ENCODE measurements at regions not wholly inside any gene's neighbourhood (a gene's known extent, or its start where the extent isn't known, plus 50 kb on each side); places are given as distances from the start of the nearest gene placed in this dataset.

GRCh38 chr9:121597698-121598166 is 53.7 kb upstream of the DAB2IP start:
- H3K36me3 Mint-ChIP-seq (ENCODE audit: unreplicated experiment): no peaks in the 10 kb centered on the region
- H3K9me3 Mint-ChIP-seq (ENCODE audit: unreplicated experiment): peaks cover 5% of the 10 kb centered on the region
- H3K27me3 Mint-ChIP-seq (ENCODE audit: unreplicated experiment): peaks cover 11% of the 10 kb centered on the region
- H3K27ac Mint-ChIP-seq (ENCODE audit: unreplicated experiment): peak overlapping the region; percentile 59
- TF ChIP-seq CTCF (IDR thresholded peaks at IDR 0.05): no peak
- H3K4me3 Mint-ChIP-seq (ENCODE audit: unreplicated experiment): peak overlapping the region; percentile 40
- no peak for DNase-seq (ENCODE audit: extremely low spot score, unreplicated experiment)
- peaks cover 10% of the 10 kb centered on the region for H3K4me1 Mint-ChIP-seq (ENCODE audit: unreplicated experiment)

DNA sequence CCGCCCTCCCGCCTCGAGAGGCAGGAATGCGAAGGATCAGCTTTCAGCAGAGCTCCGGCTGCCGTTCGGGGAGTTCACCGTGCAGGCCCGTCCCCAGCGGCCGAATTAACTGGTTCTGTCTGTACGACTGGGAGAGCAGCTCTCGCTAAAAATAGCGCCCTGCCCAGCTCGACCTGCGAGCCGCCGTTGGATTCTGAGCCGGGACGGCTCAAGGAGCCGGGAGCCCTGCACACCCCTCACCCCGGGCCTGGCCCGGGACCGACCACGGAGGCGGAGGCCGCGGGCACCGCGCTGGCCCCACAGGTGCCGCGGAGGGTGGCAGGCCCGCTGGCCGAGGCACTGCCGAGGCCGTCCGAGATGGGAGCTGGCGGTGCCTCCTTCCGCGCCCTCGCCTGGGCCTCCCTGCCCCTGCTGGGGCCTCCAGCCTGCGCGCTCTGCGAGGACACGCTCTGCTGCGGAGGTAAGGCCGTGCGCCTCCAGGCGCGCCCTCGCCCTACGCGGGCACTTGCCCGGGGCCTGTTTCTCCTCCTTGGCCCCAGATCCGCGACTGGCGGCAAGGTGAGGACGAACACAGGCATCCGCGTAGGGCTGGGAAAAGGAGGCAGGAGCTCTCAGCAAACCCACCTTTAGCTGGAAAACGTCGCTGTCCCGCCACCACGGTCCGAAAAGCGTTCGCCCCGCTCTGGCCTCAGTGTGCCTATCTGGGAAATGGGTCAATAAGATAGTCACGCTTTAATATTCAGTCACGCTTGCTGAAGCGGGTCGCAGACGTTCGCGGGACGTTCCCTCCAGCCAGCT is 53.1 kb upstream of the DAB2IP start:
- peak; percentile 92 for DNase-seq (ENCODE audit: extremely low spot score, unreplicated experiment)
- peaks cover 10% of the 10 kb centered on the region for H3K4me1 Mint-ChIP-seq (ENCODE audit: unreplicated experiment)
- peaks cover 11% of the 10 kb centered on the region for H3K27me3 Mint-ChIP-seq (ENCODE audit: unreplicated experiment)
- peak; percentile 49 for TF ChIP-seq CTCF (IDR thresholded peaks at IDR 0.05)
- H3K4me3 Mint-ChIP-seq (ENCODE audit: unreplicated experiment): peak overlapping the region; percentile 52
- H3K27ac Mint-ChIP-seq (ENCODE audit: unreplicated experiment): peak overlapping the region; percentile 59
- no peaks in the 10 kb centered on the region for H3K36me3 Mint-ChIP-seq (ENCODE audit: unreplicated experiment)
- peaks cover 5% of the 10 kb centered on the region for H3K9me3 Mint-ChIP-seq (ENCODE audit: unreplicated experiment)

DNA sequence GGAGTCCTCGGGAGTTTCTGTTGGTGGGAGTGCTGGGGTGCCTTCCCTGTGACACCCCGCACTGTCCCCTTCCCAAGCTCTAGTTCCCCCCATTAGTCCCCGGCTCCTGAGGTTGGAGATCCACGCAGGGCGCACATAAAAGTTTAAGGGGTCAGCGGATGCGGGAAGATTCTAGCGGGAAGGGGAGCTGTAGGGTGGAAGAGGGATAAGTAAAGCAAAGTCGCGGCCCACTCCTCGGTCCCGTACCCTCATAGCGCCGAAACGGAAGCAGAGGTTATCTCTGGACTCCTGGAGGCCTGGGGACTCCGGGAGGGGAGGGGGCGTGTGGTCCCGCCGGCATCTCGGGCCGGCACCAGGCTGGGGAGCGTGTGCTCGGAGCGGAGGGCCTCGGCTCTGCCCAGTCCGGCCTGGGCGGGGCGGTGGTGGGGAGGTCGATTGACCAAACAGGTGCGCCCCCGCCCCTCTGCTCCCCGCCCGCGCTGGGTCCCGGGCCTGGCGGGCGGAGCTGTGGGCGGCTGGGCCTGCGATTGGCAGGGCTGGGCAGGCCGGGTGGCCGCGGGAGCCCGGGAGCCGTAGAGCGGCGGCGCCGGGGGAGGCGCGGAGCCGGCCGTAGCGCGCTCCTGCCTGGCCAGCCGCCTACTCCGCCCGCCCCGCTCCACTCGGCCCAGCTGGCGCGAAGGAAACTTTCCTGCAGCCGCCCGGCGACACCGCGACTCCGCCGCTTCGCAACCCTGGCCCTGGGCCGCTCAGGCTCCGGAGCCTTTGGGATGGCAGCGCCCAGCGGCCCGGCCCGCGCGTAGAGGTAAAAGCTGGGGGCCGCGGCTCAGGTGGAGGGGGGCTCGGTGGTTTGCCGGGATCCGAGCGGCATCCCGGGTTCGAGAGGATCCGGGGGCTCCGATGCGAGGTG is 52.2 kb upstream of the DAB2IP start:
- Mint-ChIP-seq H3K9me3 (ENCODE audit: unreplicated experiment) (peaks cover 5% of the 10 kb centered on the region), H3K4me3 (ENCODE audit: unreplicated experiment) (peak overlapping the region; percentile 55), H3K27ac (ENCODE audit: unreplicated experiment) (no peak overlapping the region), H3K36me3 (ENCODE audit: unreplicated experiment) (no peaks in the 10 kb centered on the region), H3K27me3 (ENCODE audit: unreplicated experiment) (peaks cover 11% of the 10 kb centered on the region), H3K4me1 (ENCODE audit: unreplicated experiment) (peaks cover 11% of the 10 kb centered on the region)
- TF ChIP-seq CTCF (IDR thresholded peaks at IDR 0.05): no peak
- peak; percentile 87 for DNase-seq (ENCODE audit: extremely low spot score, unreplicated experiment)

GRCh38 chr9:121599872-121600585 is 51.4 kb upstream of the DAB2IP start:
- no peak for TF ChIP-seq CTCF (IDR thresholded peaks at IDR 0.05)
- peaks cover 5% of the 10 kb centered on the region for H3K9me3 Mint-ChIP-seq (ENCODE audit: unreplicated experiment)
- peaks cover 13% of the 10 kb centered on the region for H3K27me3 Mint-ChIP-seq (ENCODE audit: unreplicated experiment)
- no peaks in the 10 kb centered on the region for H3K36me3 Mint-ChIP-seq (ENCODE audit: unreplicated experiment)
- peaks cover 15% of the 10 kb centered on the region for H3K4me1 Mint-ChIP-seq (ENCODE audit: unreplicated experiment)
- no peak for DNase-seq (ENCODE audit: extremely low spot score, unreplicated experiment)
- H3K27ac Mint-ChIP-seq (ENCODE audit: unreplicated experiment): no peak overlapping the region
- peak overlapping the region; percentile 55 for H3K4me3 Mint-ChIP-seq (ENCODE audit: unreplicated experiment)
